GM18909 (cell line): ENCODE measurements at regions not wholly inside any gene's neighbourhood (a gene's known extent, or its start where the extent isn't known, plus 50 kb on each side); places are given as distances from the start of the nearest gene placed in this dataset.
"Not testable (repeated sequence)": the region's sequence is repeated elsewhere in the genome, so short reads cannot be mapped to it uniquely, and the experiment has no call there.

Source experiments
- ATAC-seq: cut with Tn5 transposase; IDR thresholded peaks from one replicate; pipeline ENCODE4 v1.9.1; 2021; ENCODE audit warnings: mild to moderate bottlenecking; ENCODE audit not compliant: unreplicated experiment, poor library complexity

GRCh38 chr1:60866226-60866900 lies 216.0 kb upstream of the NFIA start:
- ATAC-seq, result no peak

GRCh38 chr1:60865166-60865565 lies 217.2 kb upstream of the NFIA start:
- ATAC-seq, result no peak

- ATAC-seq, result no peak
These were observed 217.6 kb upstream of the NFIA start for GRCh38 chr1:60864722-60865121.

- ATAC-seq, result no peak
These were observed 219.2 kb upstream of the NFIA start for GRCh38 chr1:60863131-60863530.

- no peak for ATAC-seq
These were observed 220.3 kb upstream of the NFIA start for GRCh38 chr1:60861961-60862567.

- no peak for ATAC-seq
These were observed 223.2 kb upstream of the NFIA start for GRCh38 chr1:60859111-60859510.

- ATAC-seq, result no peak
These were observed 224.5 kb upstream of the NFIA start for GRCh38 chr1:60857851-60858250.

GRCh38 chr1:60850084-60850483 lies 232.3 kb upstream of the NFIA start:
- no peak for ATAC-seq

- ATAC-seq, result no peak
These were observed 233.0 kb upstream of the NFIA start for GRCh38 chr1:60849401-60849800.

- ATAC-seq, result no peak
These were observed 233.7 kb upstream of the NFIA start for GRCh38 chr1:60848583-60849188.

GRCh38 chr1:60847855-60848582 lies 234.3 kb upstream of the NFIA start:
- no peak for ATAC-seq

- ATAC-seq, result no peak
These were observed 235.0 kb upstream of the NFIA start for GRCh38 chr1:60847391-60847790.

GRCh38 chr1:60845659-60846058 lies 236.7 kb upstream of the NFIA start:
- not testable (repeated sequence) for ATAC-seq

GRCh38 chr1:60842304-60842703 lies 240.1 kb upstream of the NFIA start:
- no peak for ATAC-seq

GRCh38 chr1:60841116-60842046 lies 241.0 kb upstream of the NFIA start:
- no peak for ATAC-seq

GRCh38 chr1:60840476-60840875 lies 241.9 kb upstream of the NFIA start:
- ATAC-seq, result not testable (repeated sequence)

- ATAC-seq, result no peak
These were observed 246.7 kb upstream of the NFIA start for GRCh38 chr1:60835649-60836048.

GRCh38 chr1:60833173-60833572 lies 249.2 kb upstream of the NFIA start:
- no peak for ATAC-seq

- ATAC-seq, result no peak
These were observed 250.0 kb upstream of the NFIA start for GRCh38 chr1:60832367-60832766.

- no peak for ATAC-seq
These were observed 250.6 kb upstream of the NFIA start for GRCh38 chr1:60831780-60832179.
